ENCODE measurements at regions not wholly inside any gene's neighbourhood (a gene's known extent, or its start where the extent isn't known, plus 50 kb on each side); places are given as distances from the start of the nearest gene placed in this dataset.
"Not testable (repeated sequence)": the region's sequence is repeated elsewhere in the genome, so short reads cannot be mapped to it uniquely, and the experiment has no call there.

- no peaks in the 10 kb centered on the region for H3K9me3 ChIP-seq (ENCODE audit: control insufficient read depth, insufficient read depth, low read depth, low read length)
- no peaks in the 10 kb centered on the region for H3K27me3 ChIP-seq (ENCODE audit: control insufficient read depth, insufficient read depth, low read length)
- ChIA-PET POLR2A (no interaction called here), CTCF (no interaction called here)
- H3K4me3 ChIP-seq (ENCODE audit: low read depth in 2 of 2, low read length in 2 of 2) = no peak overlapping the region
- intact Hi-C loops (cut with micrococcal nuclease; ENCODE audit: unreplicated experiment) = no loop called here
- H3K4me1 ChIP-seq (ENCODE audit: control insufficient read depth, insufficient read depth, low read length) = no peaks in the 10 kb centered on the region
- in situ Hi-C loops (cut with HindIII; ENCODE audit: low pct_unique_long_range_greater_than_20kb, low sequenced_read_pairs) = no loop called here
- ATAC-seq (no peak), DNase-seq (ENCODE audit: low read depth, low spot score) (no peak)
- H3K36me3 ChIP-seq (ENCODE audit: control insufficient read depth, insufficient read depth, low read length) = no peaks in the 10 kb centered on the region
- BruUV-seq (replicated peaks) = no TSS peak
- H3K27ac ChIP-seq (ENCODE audit: low read length) = no peak overlapping the region
- TF ChIP-seq SIN3A (IDR thresholded peaks at IDR 0.05; ENCODE audit: borderline replicate concordance, insufficient read depth, low read depth, low read length) (no peak), POLR2AphosphoS5 (IDR thresholded peaks at IDR 0.05; ENCODE audit: low read depth, low read length) (no peak), REST (IDR thresholded peaks at IDR 0.05; ENCODE audit: insufficient read depth in 1 of 2, low read depth in 2 of 2, low read length in 1 of 2) (no peak), CTCF (IDR thresholded peaks at IDR 0.05) (no peak), TCF7L2 (IDR thresholded peaks at IDR 0.05; ENCODE audit: low read depth, low read length) (no peak)
Measured at GRCh38 chr13:18235172-18235571, 946.5 kb downstream of the TUBA3C start.

GRCh38 chr13:18234451-18234850 lies 947.2 kb downstream of the TUBA3C start:
- CTCF ChIA-PET; H3K9me3 ChIP-seq (ENCODE audit: control insufficient read depth, insufficient read depth, low read depth, low read length); in situ Hi-C loops (cut with HindIII; ENCODE audit: low pct_unique_long_range_greater_than_20kb, low sequenced_read_pairs); DNase-seq (ENCODE audit: low read depth, low spot score); intact Hi-C loops (cut with micrococcal nuclease; ENCODE audit: unreplicated experiment); POLR2A ChIA-PET; H3K4me1 ChIP-seq (ENCODE audit: control insufficient read depth, insufficient read depth, low read length); ATAC-seq; BruUV-seq (replicated peaks); H3K4me3 ChIP-seq (ENCODE audit: low read depth in 2 of 2, low read length in 2 of 2); H3K36me3 ChIP-seq (ENCODE audit: control insufficient read depth, insufficient read depth, low read length); H3K27ac ChIP-seq (ENCODE audit: low read length); H3K27me3 ChIP-seq (ENCODE audit: control insufficient read depth, insufficient read depth, low read length): not testable (repeated sequence)

- CTCF ChIA-PET = no interaction called here
- BruUV-seq (replicated peaks) = no TSS peak
- DNase-seq (ENCODE audit: low read depth, low spot score) (no peak), ATAC-seq (no peak)
- no peak overlapping the region for H3K27ac ChIP-seq (ENCODE audit: low read length)
- POLR2A ChIA-PET = no interaction called here
- H3K9me3 ChIP-seq (ENCODE audit: control insufficient read depth, insufficient read depth, low read depth, low read length) = no peaks in the 10 kb centered on the region
- intact Hi-C loops (cut with micrococcal nuclease; ENCODE audit: unreplicated experiment) (no loop called here), in situ Hi-C loops (cut with HindIII; ENCODE audit: low pct_unique_long_range_greater_than_20kb, low sequenced_read_pairs) (no loop called here)
- H3K36me3 ChIP-seq (ENCODE audit: control insufficient read depth, insufficient read depth, low read length) = no peaks in the 10 kb centered on the region
- no peaks in the 10 kb centered on the region for H3K4me1 ChIP-seq (ENCODE audit: control insufficient read depth, insufficient read depth, low read length)
- no peak overlapping the region for H3K4me3 ChIP-seq (ENCODE audit: low read depth in 2 of 2, low read length in 2 of 2)
- no peaks in the 10 kb centered on the region for H3K27me3 ChIP-seq (ENCODE audit: control insufficient read depth, insufficient read depth, low read length)
- TF ChIP-seq POLR2AphosphoS5 (IDR thresholded peaks at IDR 0.05; ENCODE audit: low read depth, low read length) (no peak), REST (IDR thresholded peaks at IDR 0.05; ENCODE audit: insufficient read depth in 1 of 2, low read depth in 2 of 2, low read length in 1 of 2) (no peak), TCF7L2 (IDR thresholded peaks at IDR 0.05; ENCODE audit: low read depth, low read length) (no peak), SIN3A (IDR thresholded peaks at IDR 0.05; ENCODE audit: borderline replicate concordance, insufficient read depth, low read depth, low read length) (no peak), CTCF (IDR thresholded peaks at IDR 0.05) (no peak)
Measured at GRCh38 chr13:18233783-18234299, 947.8 kb downstream of the TUBA3C start.
